SU-DHL-6 (cell line): ENCODE measurements at regions not wholly inside any gene's neighbourhood (a gene's known extent, or its start where the extent isn't known, plus 50 kb on each side); places are given as distances from the start of the nearest gene placed in this dataset.

Source experiments
- H2AFZ ChIP-seq: fragments of 200-600 bp; sonication (generic); 2 replicates; pipeline ENCODE4 v1.6.1; 2014; ENCODE audit warnings: low read depth, mild to moderate bottlenecking, moderate library complexity, mixed read lengths, antibody characterized with exemption, low read length; ENCODE audit not compliant: severe bottlenecking
- H3F3A ChIP-seq: fragments of 200-600 bp; shearing (Covaris generic); 2 replicates; pipeline ENCODE4 v1.6.0; 2016; ENCODE audit warnings: antibody characterized with exemption, mild to moderate bottlenecking; ENCODE audit not compliant: insufficient read depth
- H3K27ac ChIP-seq: fragments of 200-600 bp; sonication (generic); 2 replicates; pipeline ENCODE4 v1.5.1; 2016; ENCODE audit warnings: low read depth, mild to moderate bottlenecking, low read length, moderate library complexity, mixed read lengths
- H3K27me3 ChIP-seq: fragments of 200-600 bp; sonication (generic), shearing (Covaris generic); 2 replicates; pipeline ENCODE4 v1.6.0; 2014; ENCODE audit warnings: mild to moderate bottlenecking, low read length
- H3K36me3 ChIP-seq: fragments of 200-600 bp; sonication (generic); 2 replicates; pipeline ENCODE4 v1.6.1; 2014; ENCODE audit warnings: mild to moderate bottlenecking, low read length, mixed read lengths
- H3K4me2 ChIP-seq: fragments of 300-600, 200-600 bp; shearing (Covaris generic), sonication (generic); 2 replicates; pipeline ENCODE4 v1.6.0; 2014; ENCODE audit warnings: low read length, low read depth, mild to moderate bottlenecking; ENCODE audit not compliant: poor library complexity, severe bottlenecking
- H3K4me3 ChIP-seq: fragments of 200-600 bp; sonication (generic); 2 replicates; pipeline ENCODE4 v1.5.1; 2014; ENCODE audit warnings: antibody characterized with exemption, low read length, mild to moderate bottlenecking, mixed read lengths; ENCODE audit not compliant: insufficient read depth, poor library complexity, severe bottlenecking
- H3K79me2 ChIP-seq: fragments of 200-600 bp; sonication (generic); 2 replicates; pipeline ENCODE4 v1.6.1; 2014; ENCODE audit warnings: mild to moderate bottlenecking, low read length, moderate library complexity; ENCODE audit not compliant: insufficient read depth
- H3K9ac ChIP-seq: fragments of 200-600 bp; sonication (generic); 2 replicates; pipeline ENCODE4 v1.7.0; 2014; ENCODE audit warnings: mild to moderate bottlenecking, low read length
- H3K9me2 ChIP-seq: fragments of 200-600 bp; sonication (generic); replicated peaks from 2 replicates; pipeline ENCODE4 v1.6.1; 2014; ENCODE audit warnings: low read length; ENCODE audit not compliant: insufficient read depth
- H3K9me3 ChIP-seq: fragments of 200-600 bp; sonication (generic); 2 replicates; pipeline ENCODE4 v1.6.1; 2014; ENCODE audit warnings: low read length, mixed read lengths; ENCODE audit not compliant: insufficient read depth
- H4K20me1 ChIP-seq: fragments of 200-600 bp; sonication (generic); 2 replicates; pipeline ENCODE4 v1.6.1; 2014; ENCODE audit warnings: low read depth, mild to moderate bottlenecking, antibody characterized with exemption, low read length, moderate library complexity, mixed read lengths
- CTCF ChIP-seq: fragments of 200-600 bp; sonication (generic); IDR thresholded peaks from one replicate; pipeline ENCODE4 v1.5.1; 2017; ENCODE audit warnings: antibody characterized with exemption, mild to moderate bottlenecking, low read length, moderate library complexity; ENCODE audit not compliant: insufficient read depth, poor library complexity, severe bottlenecking
- EZH2phosphoT487 ChIP-seq: fragments of 200-600 bp; sonication (generic), shearing (Covaris generic); conservative IDR thresholded peaks from 2 replicates; pipeline ENCODE4 v1.6.1; 2018; ENCODE audit warnings: mild to moderate bottlenecking, antibody characterized with exemption, low read length, moderate library complexity, mixed read lengths

- Histone ChIP-seq H3K9ac (no peak overlapping the region), H3K9me3 (no peaks in the 10 kb centered on the region), H2AFZ (no peak overlapping the region), H4K20me1 (no peaks in the 10 kb centered on the region), H3K4me3 (no peak overlapping the region), H3K27ac (no peak overlapping the region), H3F3A (no peaks in the 10 kb centered on the region), H3K79me2 (no peaks in the 10 kb centered on the region), H3K4me2 (no peak overlapping the region), H3K27me3 (no peaks in the 10 kb centered on the region), H3K36me3 (no peaks in the 10 kb centered on the region), H3K9me2 (no peaks in the 10 kb centered on the region)
- TF ChIP-seq CTCF (no peak), EZH2phosphoT487 (no peak)
Measured at GRCh38 chr11:26035696-26036095, 296.2 kb upstream of the ANO3 start.

GRCh38 chr11:26037716-26038115 is 294.2 kb upstream of the ANO3 start:
- H3K4me2 ChIP-seq, result no peak overlapping the region
- no peak overlapping the region for H2AFZ ChIP-seq
- no peak overlapping the region for H3K27ac ChIP-seq
- no peaks in the 10 kb centered on the region for H3K27me3 ChIP-seq
- no peak overlapping the region for H3K9ac ChIP-seq
- no peak overlapping the region for H3K4me3 ChIP-seq
- H4K20me1 ChIP-seq, result no peaks in the 10 kb centered on the region
- no peaks in the 10 kb centered on the region for H3K36me3 ChIP-seq
- H3F3A ChIP-seq, result no peaks in the 10 kb centered on the region
- H3K9me3 ChIP-seq, result no peaks in the 10 kb centered on the region
- H3K9me2 ChIP-seq, result no peaks in the 10 kb centered on the region
- no peaks in the 10 kb centered on the region for H3K79me2 ChIP-seq
- TF ChIP-seq EZH2phosphoT487 (no peak), CTCF (no peak)

- Histone ChIP-seq H4K20me1 (no peaks in the 10 kb centered on the region), H3K4me3 (no peak overlapping the region), H3K79me2 (no peaks in the 10 kb centered on the region), H2AFZ (no peak overlapping the region), H3K9me2 (no peaks in the 10 kb centered on the region), H3K27me3 (no peaks in the 10 kb centered on the region), H3K4me2 (no peak overlapping the region), H3K9me3 (no peaks in the 10 kb centered on the region), H3K27ac (no peak overlapping the region), H3K36me3 (no peaks in the 10 kb centered on the region), H3K9ac (no peak overlapping the region), H3F3A (no peaks in the 10 kb centered on the region)
- TF ChIP-seq EZH2phosphoT487 (no peak), CTCF (no peak)
Measured at GRCh38 chr11:26040339-26040738, 291.6 kb upstream of the ANO3 start.

- H3K27me3 ChIP-seq, result no peaks in the 10 kb centered on the region
- H3K9me2 ChIP-seq, result no peaks in the 10 kb centered on the region
- TF ChIP-seq CTCF (no peak), EZH2phosphoT487 (no peak)
- H3K4me2 ChIP-seq, result no peak overlapping the region
- no peaks in the 10 kb centered on the region for H3K36me3 ChIP-seq
- H2AFZ ChIP-seq, result no peak overlapping the region
- no peak overlapping the region for H3K9ac ChIP-seq
- H3K27ac ChIP-seq, result no peak overlapping the region
- H4K20me1 ChIP-seq, result no peaks in the 10 kb centered on the region
- H3K79me2 ChIP-seq, result no peaks in the 10 kb centered on the region
- no peak overlapping the region for H3K4me3 ChIP-seq
- no peaks in the 10 kb centered on the region for H3F3A ChIP-seq
- H3K9me3 ChIP-seq, result no peaks in the 10 kb centered on the region
Measured at GRCh38 chr11:26042113-26042512, 289.8 kb upstream of the ANO3 start.
